Panc1 (cell line): ENCODE measurements at regions not wholly inside any gene's neighbourhood (a gene's known extent, or its start where the extent isn't known, plus 50 kb on each side); places are given as distances from the start of the nearest gene placed in this dataset.

Experiments
- ATAC-seq: fragments of 200-7000 bp; cut with Tn5 transposase; 2 replicates; pipeline ENCODE4 v1.9.1; 2020; ENCODE audit warnings: mild to moderate bottlenecking, moderate library complexity
- BruUV-seq: library from RNA; stranded (reverse); fragments of 400-500 nt; replicated peaks from 2 replicates; lab custom pipeline; 2021; lab: Mats Ljungman, UMichigan
- CTCF ChIA-PET: fragments of 300-600 bp; sonication (Branson Sonifier 250); formaldehyde crosslinking; loops from one replicate; lab custom pipeline; 2022; ENCODE audit warnings: antibody characterized with exemption; lab: Charles Lee
- POLR2A ChIA-PET: fragments of 300-600 bp; sonication (Branson Sonifier 250); formaldehyde crosslinking; loops from one replicate; lab custom pipeline; 2022; ENCODE audit warnings: antibody characterized with exemption; lab: Charles Lee
- DNase-seq: peaks from one replicate; pipeline ENCODE4 v3.0.0-alpha.2; 2010; ENCODE audit warnings: low read depth, low spot score
- H3K27ac ChIP-seq: 2 replicates; pipeline ENCODE4 v1.5.1; 2011; ENCODE audit warnings: mild to moderate bottlenecking, low read length, inconsistent platforms
- H3K27me3 ChIP-seq: fragments of 200-500 bp; sonication (Bioruptor generic); 2 replicates; pipeline ENCODE4 v1.6.0; 2014; ENCODE audit warnings: low read length, inconsistent platforms; ENCODE audit not compliant: control insufficient read depth, insufficient read depth
- H3K36me3 ChIP-seq: fragments of 200-500 bp; sonication (Bioruptor generic); 2 replicates; pipeline ENCODE4 v1.5.1; 2014; ENCODE audit warnings: inconsistent platforms, mild to moderate bottlenecking, low read length, moderate library complexity; ENCODE audit not compliant: control insufficient read depth, insufficient read depth
- H3K4me1 ChIP-seq: 2 replicates; pipeline ENCODE4 v1.5.1; 2011; ENCODE audit warnings: inconsistent platforms, mild to moderate bottlenecking, low read length, moderate library complexity; ENCODE audit not compliant: control insufficient read depth, insufficient read depth
- H3K4me3 ChIP-seq, 2 experiments: 2 replicates each; pipeline ENCODE4 v1.5.1; 2011 to 2012; ENCODE audit warnings: low read depth in 2 of 2, low read length in 2 of 2, mild to moderate bottlenecking in 2 of 2, inconsistent platforms in 1 of 2, moderate library complexity in 1 of 2
- H3K9me3 ChIP-seq: fragments of 200-500 bp; sonication (Bioruptor generic); 2 replicates; pipeline ENCODE4 v1.5.1; 2014; ENCODE audit warnings: low read depth, mild to moderate bottlenecking, inconsistent platforms, low read length, moderate library complexity; ENCODE audit not compliant: control insufficient read depth, insufficient read depth
- POLR2AphosphoS5 ChIP-seq: IDR thresholded peaks from 2 replicates; pipeline ENCODE4 v1.6.1; 2012; ENCODE audit warnings: mild to moderate bottlenecking, low read depth, low read length, moderate library complexity
- SIN3A ChIP-seq: IDR thresholded peaks from 2 replicates; pipeline ENCODE4 v1.6.1; 2012; ENCODE audit warnings: low read depth, mild to moderate bottlenecking, low read length, moderate library complexity, borderline replicate concordance; ENCODE audit not compliant: insufficient read depth
- TCF7L2 ChIP-seq: IDR thresholded peaks from 2 replicates; pipeline ENCODE4 v1.6.1; 2011; ENCODE audit warnings: mild to moderate bottlenecking, low read depth, low read length, inconsistent platforms
- in situ Hi-C: cut with HindIII; loops from 2 replicates; pipeline ENCODE4 v1.10.0; 2016; ENCODE audit warnings: low sequenced_read_pairs, low pct_unique_long_range_greater_than_20kb
- intact Hi-C: fragments of 100-400 bp; cut with micrococcal nuclease; formaldehyde crosslinking; loops from one replicate; pipeline ENCODE4 v1.10.0; 2022; ENCODE audit not compliant: unreplicated experiment
- TF ChIP-seq, protein P1 (sequence below): fragments of 450-650 bp; IDR thresholded peaks from 2 replicates; pipeline ENCODE4 v1.5.1; 2017; ENCODE audit warnings: mild to moderate bottlenecking
- TF ChIP-seq, protein P2 (sequence below), 2 experiments: IDR thresholded peaks; 2 replicates each; pipeline ENCODE4 v1.6.1; 2011 to 2012; ENCODE audit warnings: low read depth in 2 of 2, control low read depth in 1 of 2, low read length in 1 of 2, mild to moderate bottlenecking in 1 of 2, moderate library complexity in 1 of 2; ENCODE audit not compliant: insufficient read depth in 1 of 2

DNA sequence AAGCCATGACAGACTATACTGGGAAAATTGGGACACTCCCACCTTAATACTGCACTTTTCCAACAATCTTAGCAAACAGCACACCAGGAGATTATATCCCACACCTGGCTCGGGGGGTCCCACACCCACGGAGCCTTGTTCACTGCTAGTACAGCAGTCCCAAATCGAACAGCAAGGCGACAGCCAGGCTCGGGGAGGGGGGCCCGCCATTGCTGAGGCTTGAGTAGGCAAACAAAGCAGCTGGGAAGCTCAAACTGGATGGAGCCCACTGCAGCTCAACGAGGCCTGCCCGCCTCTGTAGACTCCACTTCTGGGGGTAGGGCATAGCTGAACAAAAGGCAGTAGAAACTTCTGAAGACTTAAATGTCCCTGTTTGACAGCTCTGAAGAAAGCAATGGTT is 118.3 kb downstream of the MAGEB5 start:
- H3K4me1 ChIP-seq, result no peaks in the 10 kb centered on the region
- intact Hi-C loops, result no loop called here
- ATAC-seq, result no peak

DNA sequence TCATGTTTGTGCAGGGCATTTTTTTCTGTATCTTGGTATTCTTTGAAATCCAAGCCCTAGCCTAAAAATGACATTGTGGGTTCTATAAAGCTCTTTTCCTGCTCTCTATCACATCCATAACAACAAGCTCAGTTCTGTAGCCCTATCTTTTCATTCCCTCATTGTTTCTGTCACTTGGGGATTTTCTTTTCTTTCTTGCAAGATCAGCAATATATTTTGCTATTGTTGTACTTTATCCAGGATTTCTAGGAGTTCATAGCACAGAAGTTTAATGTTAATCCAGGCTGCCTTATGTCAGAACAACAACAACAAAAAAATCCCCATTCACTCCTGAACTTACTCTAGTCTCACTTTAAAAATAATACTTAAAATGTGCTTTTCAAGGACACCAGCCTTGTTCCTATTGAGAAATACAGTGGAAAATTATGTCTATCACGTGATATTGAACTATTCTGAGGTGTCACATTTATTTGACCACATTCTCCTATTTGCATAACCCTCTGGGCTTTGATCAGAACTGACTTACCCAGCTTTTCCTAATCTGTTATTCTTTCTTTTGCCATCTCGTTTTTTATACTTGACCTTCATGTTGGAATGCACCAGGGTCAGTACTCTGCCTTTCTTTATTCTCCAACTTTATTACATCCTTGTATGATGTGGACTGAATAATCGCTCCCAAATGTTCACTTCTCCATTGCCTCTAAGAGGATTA is 112.8 kb downstream of the MAGEB5 start:
- ChIA-PET CTCF (no interaction called here), POLR2A (no interaction called here)
- H3K27me3 ChIP-seq, result no peaks in the 10 kb centered on the region
- in situ Hi-C loops (no loop called here), intact Hi-C loops (no loop called here)
- DNase-seq (no peak), ATAC-seq (no peak)
- no peak overlapping the region for H3K27ac ChIP-seq
- BruUV-seq, result no TSS peak
- TF ChIP-seq TCF7L2, result no peak
- H3K4me1 ChIP-seq, result no peaks in the 10 kb centered on the region
- H3K9me3 ChIP-seq, result no peaks in the 10 kb centered on the region
- no peak overlapping the region for H3K4me3 ChIP-seq
- no peaks in the 10 kb centered on the region for H3K36me3 ChIP-seq

More for the DNA sequence above, 118.3 kb downstream of the MAGEB5 start:
- Histone ChIP-seq H3K27ac (no peak overlapping the region), H3K9me3 (no peaks in the 10 kb centered on the region), H3K36me3 (no peaks in the 10 kb centered on the region), H3K27me3 (no peaks in the 10 kb centered on the region), H3K4me3 (no peak overlapping the region)
- no TSS peak for BruUV-seq
- in situ Hi-C loops, result no loop called here
- CTCF ChIA-PET, result no interaction called here
- POLR2A ChIA-PET, result no interaction called here
- TF ChIP-seq TCF7L2 (no peak), POLR2AphosphoS5 (no peak), SIN3A (no peak)
- TF ChIP-seq, protein P1, sequence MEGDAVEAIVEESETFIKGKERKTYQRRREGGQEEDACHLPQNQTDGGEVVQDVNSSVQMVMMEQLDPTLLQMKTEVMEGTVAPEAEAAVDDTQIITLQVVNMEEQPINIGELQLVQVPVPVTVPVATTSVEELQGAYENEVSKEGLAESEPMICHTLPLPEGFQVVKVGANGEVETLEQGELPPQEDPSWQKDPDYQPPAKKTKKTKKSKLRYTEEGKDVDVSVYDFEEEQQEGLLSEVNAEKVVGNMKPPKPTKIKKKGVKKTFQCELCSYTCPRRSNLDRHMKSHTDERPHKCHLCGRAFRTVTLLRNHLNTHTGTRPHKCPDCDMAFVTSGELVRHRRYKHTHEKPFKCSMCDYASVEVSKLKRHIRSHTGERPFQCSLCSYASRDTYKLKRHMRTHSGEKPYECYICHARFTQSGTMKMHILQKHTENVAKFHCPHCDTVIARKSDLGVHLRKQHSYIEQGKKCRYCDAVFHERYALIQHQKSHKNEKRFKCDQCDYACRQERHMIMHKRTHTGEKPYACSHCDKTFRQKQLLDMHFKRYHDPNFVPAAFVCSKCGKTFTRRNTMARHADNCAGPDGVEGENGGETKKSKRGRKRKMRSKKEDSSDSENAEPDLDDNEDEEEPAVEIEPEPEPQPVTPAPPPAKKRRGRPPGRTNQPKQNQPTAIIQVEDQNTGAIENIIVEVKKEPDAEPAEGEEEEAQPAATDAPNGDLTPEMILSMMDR, result no peak
- TF ChIP-seq, protein P2, sequence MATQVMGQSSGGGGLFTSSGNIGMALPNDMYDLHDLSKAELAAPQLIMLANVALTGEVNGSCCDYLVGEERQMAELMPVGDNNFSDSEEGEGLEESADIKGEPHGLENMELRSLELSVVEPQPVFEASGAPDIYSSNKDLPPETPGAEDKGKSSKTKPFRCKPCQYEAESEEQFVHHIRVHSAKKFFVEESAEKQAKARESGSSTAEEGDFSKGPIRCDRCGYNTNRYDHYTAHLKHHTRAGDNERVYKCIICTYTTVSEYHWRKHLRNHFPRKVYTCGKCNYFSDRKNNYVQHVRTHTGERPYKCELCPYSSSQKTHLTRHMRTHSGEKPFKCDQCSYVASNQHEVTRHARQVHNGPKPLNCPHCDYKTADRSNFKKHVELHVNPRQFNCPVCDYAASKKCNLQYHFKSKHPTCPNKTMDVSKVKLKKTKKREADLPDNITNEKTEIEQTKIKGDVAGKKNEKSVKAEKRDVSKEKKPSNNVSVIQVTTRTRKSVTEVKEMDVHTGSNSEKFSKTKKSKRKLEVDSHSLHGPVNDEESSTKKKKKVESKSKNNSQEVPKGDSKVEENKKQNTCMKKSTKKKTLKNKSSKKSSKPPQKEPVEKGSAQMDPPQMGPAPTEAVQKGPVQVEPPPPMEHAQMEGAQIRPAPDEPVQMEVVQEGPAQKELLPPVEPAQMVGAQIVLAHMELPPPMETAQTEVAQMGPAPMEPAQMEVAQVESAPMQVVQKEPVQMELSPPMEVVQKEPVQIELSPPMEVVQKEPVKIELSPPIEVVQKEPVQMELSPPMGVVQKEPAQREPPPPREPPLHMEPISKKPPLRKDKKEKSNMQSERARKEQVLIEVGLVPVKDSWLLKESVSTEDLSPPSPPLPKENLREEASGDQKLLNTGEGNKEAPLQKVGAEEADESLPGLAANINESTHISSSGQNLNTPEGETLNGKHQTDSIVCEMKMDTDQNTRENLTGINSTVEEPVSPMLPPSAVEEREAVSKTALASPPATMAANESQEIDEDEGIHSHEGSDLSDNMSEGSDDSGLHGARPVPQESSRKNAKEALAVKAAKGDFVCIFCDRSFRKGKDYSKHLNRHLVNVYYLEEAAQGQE (IDR thresholded peaks at IDR 0.05; ENCODE audit: insufficient read depth in 1 of 2, low read depth in 2 of 2, low read length in 1 of 2), result no peak
- no peak for DNase-seq

DNA sequence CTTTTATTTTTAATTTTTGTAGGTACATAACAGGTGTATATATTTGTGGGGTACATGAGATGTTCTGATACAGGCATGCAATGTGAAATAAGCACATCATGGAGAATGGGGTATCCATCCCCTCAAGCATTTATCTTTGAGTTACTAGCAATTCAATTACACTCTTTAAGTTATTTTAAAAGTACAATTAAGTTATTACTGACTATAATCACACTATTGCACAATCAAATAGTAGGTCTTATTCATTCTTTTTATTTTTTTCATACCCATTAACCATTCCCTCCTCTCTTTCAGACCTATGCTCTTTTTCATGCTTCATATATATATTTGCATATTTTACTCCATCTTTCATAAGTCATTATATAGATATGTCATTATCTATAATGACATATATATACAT is 93.3 kb downstream of the MAGEB5 start:
- Histone ChIP-seq H3K4me3 (no peak overlapping the region), H3K27ac (no peak overlapping the region), H3K36me3 (no peaks in the 10 kb centered on the region), H3K9me3 (no peaks in the 10 kb centered on the region), H3K27me3 (no peaks in the 10 kb centered on the region), H3K4me1 (no peaks in the 10 kb centered on the region)
- BruUV-seq, result no TSS peak
- intact Hi-C loops, result no loop called here
- no peak for TF ChIP-seq TCF7L2
- ChIA-PET CTCF (no interaction called here), POLR2A (no interaction called here)
- DNase-seq (no peak), ATAC-seq (no peak)
- in situ Hi-C loops, result no loop called here
